MCF 10A (cell line): ENCODE measurements at regions not wholly inside any gene's neighbourhood (a gene's known extent, or its start where the extent isn't known, plus 50 kb on each side); places are given as distances from the start of the nearest gene placed in this dataset.
"Not testable (repeated sequence)": the region's sequence is repeated elsewhere in the genome, so short reads cannot be mapped to it uniquely, and the experiment has no call there.

Experiments
- BruUV-seq: library from RNA; stranded (reverse); fragments of 400-500 nt; replicated peaks from 2 replicates; lab custom pipeline; 2021; lab: Mats Ljungman, UMichigan
- CTCF ChIA-PET: fragments of 300-600 bp; sonication (Branson Sonifier 250); formaldehyde crosslinking; extraction: SDS; loops from one replicate; lab custom pipeline; 2021; ENCODE audit warnings: antibody characterized with exemption, inconsistent platforms; lab: Yijun Ruan, JAX
- POLR2A ChIA-PET: fragments of 300-600, 350-650 bp; sonication (Branson Sonifier 250); formaldehyde crosslinking; extraction: SDS; loops from one replicate; lab custom pipeline; 2020; ENCODE audit warnings: antibody characterized with exemption, inconsistent platforms; lab: Yijun Ruan, JAX
- DNase-seq: peaks from one replicate; pipeline ENCODE4 v3.0.0-alpha.2; 2018; ENCODE audit not compliant: unreplicated experiment
- H3K27ac Mint-ChIP-seq: one replicate; pipeline ENCODE4 v1.8.0; 2022; ENCODE audit warnings: mild to moderate bottlenecking, low read depth, mixed read lengths; ENCODE audit not compliant: unreplicated experiment
- H3K27me3 Mint-ChIP-seq: one replicate; pipeline ENCODE4 v1.8.0; 2022; ENCODE audit warnings: mixed read lengths; ENCODE audit not compliant: insufficient read depth, unreplicated experiment
- H3K36me3 Mint-ChIP-seq: one replicate; pipeline ENCODE4 v1.8.0; 2022; ENCODE audit warnings: mild to moderate bottlenecking, moderate library complexity, mixed read lengths; ENCODE audit not compliant: insufficient read depth, unreplicated experiment
- H3K4me1 Mint-ChIP-seq: one replicate; pipeline ENCODE4 v1.8.0; 2022; ENCODE audit warnings: mixed read lengths; ENCODE audit not compliant: insufficient read depth, unreplicated experiment
- H3K4me3 Mint-ChIP-seq: one replicate; pipeline ENCODE4 v1.8.0; 2022; ENCODE audit warnings: mild to moderate bottlenecking, moderate library complexity, mixed read lengths; ENCODE audit not compliant: unreplicated experiment
- H3K9me3 Mint-ChIP-seq: one replicate; pipeline ENCODE4 v1.8.0; 2022; ENCODE audit warnings: mixed read lengths; ENCODE audit not compliant: unreplicated experiment
- intact Hi-C: fragments of 100-400 bp; cut with micrococcal nuclease; formaldehyde crosslinking; loops from 2 replicates; pipeline ENCODE4 v1.14.1; 2022

DNA sequence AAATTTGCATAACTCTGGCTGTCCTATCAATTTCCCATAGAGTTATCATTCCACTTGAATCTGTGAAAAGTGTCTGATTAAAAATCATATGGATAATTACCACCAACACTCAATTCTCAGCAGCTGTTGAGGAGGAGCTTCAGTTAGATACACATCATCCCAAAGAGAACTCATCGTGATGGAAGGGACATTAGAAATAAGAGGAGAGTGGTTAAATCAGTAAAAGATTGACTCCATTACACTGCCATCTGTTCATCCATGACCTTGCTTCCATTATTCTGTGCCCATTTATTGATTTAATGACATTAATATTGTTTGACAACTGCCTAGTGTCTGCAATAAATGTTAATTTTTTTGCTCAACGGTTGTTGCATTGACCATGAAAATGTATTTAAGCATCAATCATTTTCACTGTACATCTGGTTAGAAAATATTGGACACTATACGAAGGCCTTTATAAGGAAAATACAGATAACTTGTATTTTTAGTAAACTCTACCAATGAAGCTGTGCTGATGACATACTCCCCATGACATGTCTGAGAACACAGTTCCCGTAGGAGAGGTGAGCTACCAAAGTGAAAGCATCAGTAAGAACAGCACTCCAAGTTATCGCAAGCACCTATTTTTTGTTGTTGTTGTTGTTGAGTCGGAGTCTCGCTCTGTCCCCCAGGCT, 152.7 kb downstream of the SPATA31A6 start:
- BruUV-seq, H3K36me3 Mint-ChIP-seq, H3K4me1 Mint-ChIP-seq, H3K27ac Mint-ChIP-seq, H3K4me3 Mint-ChIP-seq, DNase-seq, CTCF ChIA-PET, POLR2A ChIA-PET, H3K27me3 Mint-ChIP-seq, intact Hi-C loops, H3K9me3 Mint-ChIP-seq: not testable (repeated sequence)

DNA sequence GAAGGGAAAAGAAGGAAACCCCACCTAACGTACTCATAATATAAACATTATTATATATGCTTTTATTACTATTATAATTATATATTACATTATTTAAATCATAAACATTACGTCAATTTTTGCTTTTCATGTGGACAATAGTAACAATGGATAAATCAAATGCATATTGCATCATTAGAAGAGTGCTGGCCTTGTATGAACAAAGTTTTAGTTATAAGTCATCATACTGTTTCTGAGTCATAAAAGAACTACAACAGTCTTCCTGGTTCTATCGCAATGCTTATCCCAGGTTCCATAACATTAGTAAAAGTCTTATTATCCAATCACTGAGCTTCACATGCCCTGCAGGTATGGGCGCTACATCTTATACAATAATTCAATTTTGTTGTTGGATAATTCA, 154.8 kb downstream of the SPATA31A6 start:
- H3K9me3 Mint-ChIP-seq, H3K36me3 Mint-ChIP-seq, H3K27ac Mint-ChIP-seq, H3K4me1 Mint-ChIP-seq, CTCF ChIA-PET, BruUV-seq, DNase-seq, intact Hi-C loops, H3K27me3 Mint-ChIP-seq, POLR2A ChIA-PET, H3K4me3 Mint-ChIP-seq: not testable (repeated sequence)

DNA sequence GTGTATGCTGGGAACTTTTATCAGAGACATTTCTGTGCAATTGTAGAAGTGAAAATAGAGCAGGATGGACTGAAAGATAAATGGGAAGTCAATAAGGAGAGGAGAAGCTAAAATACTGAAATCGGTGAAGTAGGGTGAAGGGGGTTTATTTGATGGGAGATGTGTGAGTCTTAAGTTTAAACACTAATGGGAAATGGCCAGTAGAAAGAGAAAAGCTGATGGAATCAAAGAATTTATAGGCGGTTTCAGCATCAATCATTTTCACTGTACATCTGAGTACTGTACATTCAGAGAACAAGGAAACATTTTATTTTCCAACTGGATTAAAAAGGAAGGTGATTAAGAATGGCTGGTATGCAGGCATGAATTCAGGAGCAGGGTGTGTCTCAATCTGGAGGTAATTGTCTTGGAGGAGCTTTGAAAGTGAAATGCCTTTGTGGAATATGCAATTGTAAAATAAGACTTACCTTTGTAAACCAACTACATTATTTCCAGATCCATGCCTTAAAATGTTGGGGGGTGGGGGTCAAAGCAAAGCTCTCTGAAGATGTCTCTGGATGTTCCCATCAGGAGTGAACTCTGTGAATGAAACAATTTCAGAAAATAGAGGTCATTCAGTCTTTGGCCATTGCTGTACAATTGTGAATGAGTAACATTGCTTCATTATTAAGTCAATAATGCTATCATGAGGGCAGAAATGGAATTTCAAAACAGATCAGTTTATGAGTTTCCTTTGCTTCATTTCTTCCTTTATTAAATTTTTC, 156.4 kb downstream of the SPATA31A6 start:
- H3K4me1 Mint-ChIP-seq, BruUV-seq, intact Hi-C loops, DNase-seq, H3K27ac Mint-ChIP-seq, H3K27me3 Mint-ChIP-seq, POLR2A ChIA-PET, H3K9me3 Mint-ChIP-seq, H3K36me3 Mint-ChIP-seq, CTCF ChIA-PET, H3K4me3 Mint-ChIP-seq: not testable (repeated sequence)

DNA sequence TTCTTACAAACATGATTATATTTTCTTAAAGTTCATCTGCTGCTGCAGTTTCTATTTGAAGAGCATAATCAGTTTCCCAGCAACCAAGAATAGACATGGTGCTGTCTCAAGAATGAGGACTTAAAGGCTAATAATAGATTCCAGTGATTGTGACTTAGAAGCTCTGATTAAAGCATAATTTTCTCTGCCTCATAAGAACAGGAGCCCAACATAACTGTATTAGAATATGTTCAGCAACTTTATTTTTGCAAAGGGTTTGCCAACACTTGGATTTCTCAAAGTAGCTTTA, 156.9 kb downstream of the SPATA31A6 start:
- H3K4me3 Mint-ChIP-seq, DNase-seq, H3K36me3 Mint-ChIP-seq, H3K4me1 Mint-ChIP-seq, H3K27ac Mint-ChIP-seq, H3K27me3 Mint-ChIP-seq, BruUV-seq, CTCF ChIA-PET, intact Hi-C loops, H3K9me3 Mint-ChIP-seq, POLR2A ChIA-PET: not testable (repeated sequence)

DNA sequence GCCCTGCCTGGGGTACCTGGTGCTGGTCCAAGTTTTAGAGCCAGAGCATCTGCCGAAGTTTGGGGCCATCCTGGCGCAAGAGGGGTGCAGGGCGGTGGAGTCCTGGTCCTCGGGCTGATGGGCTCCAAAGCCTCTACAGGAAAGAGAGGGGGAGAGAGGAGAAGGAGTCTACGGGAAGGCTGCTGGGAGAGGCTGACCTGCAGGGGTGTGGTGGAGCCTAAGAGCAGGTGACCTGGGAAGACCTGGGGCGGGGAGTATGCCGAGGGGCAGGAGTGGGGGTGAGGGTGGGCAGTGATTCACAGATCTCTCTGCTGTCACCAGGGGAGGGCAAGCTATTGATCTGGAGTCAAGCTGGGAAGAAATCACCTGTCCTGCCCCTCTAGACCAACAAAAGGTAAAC, 158.4 kb downstream of the SPATA31A6 start:
- H3K27ac Mint-ChIP-seq, H3K4me3 Mint-ChIP-seq, DNase-seq, CTCF ChIA-PET, H3K36me3 Mint-ChIP-seq, POLR2A ChIA-PET, H3K9me3 Mint-ChIP-seq, intact Hi-C loops, H3K4me1 Mint-ChIP-seq, H3K27me3 Mint-ChIP-seq, BruUV-seq: not testable (repeated sequence)

DNA sequence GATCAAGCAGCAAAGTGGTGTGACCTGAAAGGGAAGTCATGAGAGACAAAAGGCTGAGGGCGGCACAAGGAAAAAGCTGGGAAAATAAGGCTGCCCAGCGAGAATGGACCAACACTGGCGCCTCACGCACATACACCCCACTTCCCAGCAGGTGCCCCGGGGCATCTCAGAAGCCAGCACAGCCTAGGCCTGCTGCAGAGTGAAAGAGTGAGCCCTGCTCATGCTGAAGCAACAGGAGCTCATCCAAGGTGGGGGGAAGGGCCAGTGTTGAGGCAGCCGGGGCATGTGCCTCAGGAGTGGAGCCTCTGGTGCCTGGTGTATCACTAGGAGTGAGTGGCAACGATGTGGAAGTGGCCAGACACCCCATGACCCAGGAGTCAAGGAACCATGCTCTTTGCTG, 158.8 kb downstream of the SPATA31A6 start:
- CTCF ChIA-PET, H3K36me3 Mint-ChIP-seq, DNase-seq, intact Hi-C loops, H3K4me3 Mint-ChIP-seq, POLR2A ChIA-PET, BruUV-seq, H3K27ac Mint-ChIP-seq, H3K27me3 Mint-ChIP-seq, H3K4me1 Mint-ChIP-seq, H3K9me3 Mint-ChIP-seq: not testable (repeated sequence)

DNA sequence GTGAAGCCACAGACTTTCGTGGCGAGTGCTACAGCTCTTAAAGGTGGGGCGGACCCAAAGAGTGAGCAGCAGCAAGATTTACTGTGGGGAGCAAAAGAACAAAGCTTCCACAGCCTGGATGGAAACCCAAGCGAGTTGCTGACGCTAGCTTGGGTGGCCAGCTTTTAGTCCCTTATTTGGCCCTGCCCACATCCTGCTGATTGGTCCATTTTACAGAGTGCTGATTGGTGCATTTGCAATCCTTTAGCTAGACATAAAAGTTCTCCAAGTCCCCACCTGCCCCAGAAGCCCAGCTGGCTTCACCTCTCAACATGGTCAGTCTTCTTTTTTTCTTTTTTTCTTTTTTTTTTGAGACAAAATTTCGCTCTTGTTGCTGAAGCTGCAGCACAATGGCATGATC, 161.0 kb downstream of the SPATA31A6 start:
- BruUV-seq, intact Hi-C loops, CTCF ChIA-PET, DNase-seq, H3K9me3 Mint-ChIP-seq, H3K36me3 Mint-ChIP-seq, H3K4me1 Mint-ChIP-seq, H3K4me3 Mint-ChIP-seq, H3K27ac Mint-ChIP-seq, POLR2A ChIA-PET, H3K27me3 Mint-ChIP-seq: not testable (repeated sequence)

DNA sequence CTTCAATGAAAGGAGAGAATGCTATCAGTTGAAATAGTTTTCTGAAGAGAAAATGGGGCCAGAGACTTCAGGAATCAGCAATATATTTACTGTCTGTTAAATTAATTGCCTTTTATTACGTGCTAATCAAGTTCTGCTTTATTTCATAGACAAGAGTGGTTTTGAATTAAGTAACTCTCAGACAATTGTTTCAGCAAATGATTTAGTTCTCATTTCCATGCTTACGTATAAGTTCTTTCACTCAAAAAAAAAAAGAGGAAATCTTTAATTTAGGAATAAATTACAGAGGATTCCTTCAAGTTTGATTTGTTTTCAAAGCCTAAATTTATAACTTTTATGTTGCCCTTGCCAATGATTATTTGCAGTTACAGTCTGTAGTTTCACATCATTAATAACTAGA, 163.5 kb downstream of the SPATA31A6 start:
- H3K4me3 Mint-ChIP-seq, H3K27ac Mint-ChIP-seq, intact Hi-C loops, H3K27me3 Mint-ChIP-seq, BruUV-seq, H3K9me3 Mint-ChIP-seq, DNase-seq, H3K4me1 Mint-ChIP-seq, H3K36me3 Mint-ChIP-seq, CTCF ChIA-PET, POLR2A ChIA-PET: not testable (repeated sequence)

DNA sequence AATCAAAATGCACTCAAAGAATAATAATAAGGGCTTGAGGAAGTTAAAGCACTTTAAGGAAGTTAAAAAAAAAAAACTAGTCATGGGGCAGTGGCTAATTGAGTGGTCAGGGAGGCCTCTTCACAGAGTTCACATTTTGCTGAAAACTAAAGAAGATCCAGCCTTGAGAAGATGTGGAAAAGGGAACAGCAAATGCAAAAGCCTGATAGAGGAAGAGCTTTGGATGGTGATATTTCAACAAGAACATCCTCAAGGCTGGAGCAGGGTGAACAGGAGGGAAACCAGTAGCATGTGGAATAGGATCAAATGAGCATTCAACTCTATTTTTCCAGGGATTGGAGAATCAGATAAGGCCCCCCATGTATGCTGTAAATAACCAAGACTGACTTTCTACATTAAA, 165.7 kb downstream of the SPATA31A6 start:
- H3K27ac Mint-ChIP-seq, intact Hi-C loops, CTCF ChIA-PET, H3K36me3 Mint-ChIP-seq, H3K27me3 Mint-ChIP-seq, H3K4me3 Mint-ChIP-seq, DNase-seq, POLR2A ChIA-PET, H3K9me3 Mint-ChIP-seq, BruUV-seq, H3K4me1 Mint-ChIP-seq: not testable (repeated sequence)
